HG03575 (cell line): ENCODE measurements at regions not wholly inside any gene's neighbourhood (a gene's known extent, or its start where the extent isn't known, plus 50 kb on each side); places are given as distances from the start of the nearest gene placed in this dataset.

ENCODE experiments used
- ATAC-seq: cut with Tn5 transposase; IDR thresholded peaks from one replicate; pipeline ENCODE4 v1.9.1; 2021; ENCODE audit not compliant: unreplicated experiment, insufficient number of reproducible peaks, low FRiP score; ENCODE audit errors: extremely low read depth

- ATAC-seq, result no peak
These were observed 695.9 kb downstream of the EPHA4 start for GRCh38 chr2:220876080-220876824.

DNA sequence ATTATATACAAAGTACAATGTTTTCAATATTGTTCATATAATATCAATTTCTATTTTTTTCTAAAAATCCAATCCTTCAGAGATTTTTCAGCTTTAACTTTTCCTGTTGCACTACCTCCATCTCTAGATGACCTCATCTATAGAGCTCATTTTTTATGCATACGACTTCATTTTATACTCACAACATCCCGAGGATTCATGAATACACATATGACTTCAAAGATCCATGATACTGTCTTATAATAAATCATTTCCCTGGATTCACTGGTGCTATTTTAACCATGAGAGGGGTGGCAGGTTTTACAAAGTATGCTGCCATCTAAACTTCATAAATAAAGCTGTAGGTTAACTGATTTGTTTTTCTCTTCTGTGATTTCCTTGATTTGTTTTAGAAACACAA is 694.6 kb downstream of the EPHA4 start:
- no peak for ATAC-seq

DNA sequence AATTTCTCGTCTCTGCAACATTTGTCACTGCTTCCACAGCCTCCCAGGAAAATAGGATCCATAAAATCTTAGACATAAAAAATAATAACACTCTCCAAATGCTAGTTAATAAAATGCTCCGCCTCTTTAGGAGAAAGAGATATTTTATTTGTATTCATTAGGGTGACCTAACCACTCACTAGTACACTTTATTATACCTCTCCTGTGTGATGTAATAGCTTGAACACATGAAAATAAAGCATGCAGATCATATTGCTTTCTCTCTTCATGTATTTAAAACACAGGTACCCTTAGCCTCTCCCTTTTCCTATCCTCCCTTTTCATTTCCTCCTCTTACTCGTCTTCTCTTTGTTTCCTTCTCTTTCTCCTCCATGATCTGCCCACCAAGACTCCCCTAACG is 694.2 kb downstream of the EPHA4 start:
- no peak for ATAC-seq

DNA sequence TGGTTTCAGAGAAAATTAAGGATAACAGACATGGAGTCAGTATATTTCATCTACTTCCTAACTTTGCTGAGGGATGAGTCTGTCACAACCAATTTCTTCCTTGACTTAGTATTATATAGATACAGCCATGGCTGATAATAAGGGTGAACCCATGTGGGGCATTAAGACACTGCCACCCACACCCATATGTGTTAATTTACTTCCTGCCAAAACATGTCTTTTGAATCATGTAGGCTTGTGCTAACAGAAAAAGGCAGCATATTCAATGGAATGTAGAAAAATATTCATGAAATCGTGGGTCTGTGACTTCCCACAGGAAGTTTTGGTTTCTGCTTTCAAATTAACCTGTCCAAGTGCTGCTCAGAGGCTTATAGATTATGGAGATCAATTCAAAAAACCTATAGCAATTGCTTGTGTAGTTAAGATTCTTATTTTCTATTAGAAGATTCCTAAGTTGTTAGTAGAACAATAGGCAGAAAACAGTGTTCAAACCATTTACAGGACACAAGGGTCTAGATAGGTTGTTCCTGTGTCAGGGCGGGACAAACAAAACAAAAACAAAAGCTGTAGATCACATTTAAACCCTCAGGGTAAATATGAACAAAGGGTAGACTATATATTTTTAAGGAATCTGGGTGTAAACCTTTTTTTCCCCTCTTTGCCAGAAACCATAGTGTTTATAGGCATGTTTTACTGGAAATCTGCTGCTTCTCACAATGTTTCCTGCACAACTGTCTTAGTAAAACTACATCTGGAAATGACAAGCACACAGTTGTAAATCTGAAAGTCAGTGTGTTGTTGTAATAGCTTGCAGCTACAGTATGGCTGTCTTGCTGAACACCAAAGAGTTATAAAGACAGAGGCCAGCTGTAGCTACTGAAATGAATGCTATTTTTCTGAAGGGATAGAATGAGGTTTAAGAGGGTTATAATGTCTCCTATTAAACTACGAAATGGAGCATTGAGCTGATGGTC is 691.2 kb downstream of the EPHA4 start:
- ATAC-seq, result no peak

GRCh38 chr2:220882507-220882906 is 689.6 kb downstream of the EPHA4 start:
- no peak for ATAC-seq

DNA sequence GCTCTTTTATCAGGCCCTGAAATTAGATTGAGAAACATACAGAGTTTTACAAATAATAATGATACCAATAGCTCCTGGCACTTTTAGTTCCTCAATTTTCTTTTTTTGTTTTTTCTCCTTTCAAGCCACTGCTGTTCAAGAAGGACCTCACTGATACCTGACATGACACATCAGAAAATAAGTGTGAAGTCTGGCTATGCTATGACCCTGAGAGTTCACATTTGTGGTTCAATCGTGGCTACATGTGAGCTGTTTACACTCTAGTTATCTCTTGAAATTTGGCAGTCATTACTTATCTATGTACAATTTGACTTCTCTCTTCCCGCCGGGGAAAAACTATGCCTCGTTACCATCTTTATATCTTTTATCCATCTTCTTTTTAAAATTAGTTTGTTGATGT is 686.5 kb downstream of the EPHA4 start:
- ATAC-seq, result no peak

- ATAC-seq, result no peak
These were observed 684.7 kb downstream of the EPHA4 start for GRCh38 chr2:220887271-220887870.

DNA sequence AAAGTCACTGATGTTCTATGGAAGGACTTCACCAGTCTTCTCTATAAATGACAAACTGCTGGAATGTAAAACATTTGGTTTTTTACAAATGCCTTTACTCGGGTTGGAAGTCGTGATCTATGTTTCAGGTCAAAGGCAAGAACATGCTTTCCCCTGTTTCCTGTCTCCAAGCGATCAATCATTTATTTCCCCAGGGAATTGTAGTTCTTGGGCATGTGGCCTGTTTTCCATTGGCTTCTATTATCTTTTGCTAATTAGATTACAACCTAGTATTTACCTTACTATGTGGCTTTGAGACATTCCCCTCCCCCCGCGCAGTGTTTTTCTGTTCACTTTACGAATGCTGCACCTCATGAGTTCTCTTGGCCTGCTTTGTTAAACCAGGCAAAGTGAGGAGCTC is 684.2 kb downstream of the EPHA4 start:
- no peak for ATAC-seq

- no peak for ATAC-seq
These were observed 681.2 kb downstream of the EPHA4 start for GRCh38 chr2:220890931-220891330.

- no peak for ATAC-seq
These were observed 680.7 kb downstream of the EPHA4 start for GRCh38 chr2:220891405-220891804.

GRCh38 chr2:220892018-220892634 is 680.0 kb downstream of the EPHA4 start:
- ATAC-seq, result no peak

DNA sequence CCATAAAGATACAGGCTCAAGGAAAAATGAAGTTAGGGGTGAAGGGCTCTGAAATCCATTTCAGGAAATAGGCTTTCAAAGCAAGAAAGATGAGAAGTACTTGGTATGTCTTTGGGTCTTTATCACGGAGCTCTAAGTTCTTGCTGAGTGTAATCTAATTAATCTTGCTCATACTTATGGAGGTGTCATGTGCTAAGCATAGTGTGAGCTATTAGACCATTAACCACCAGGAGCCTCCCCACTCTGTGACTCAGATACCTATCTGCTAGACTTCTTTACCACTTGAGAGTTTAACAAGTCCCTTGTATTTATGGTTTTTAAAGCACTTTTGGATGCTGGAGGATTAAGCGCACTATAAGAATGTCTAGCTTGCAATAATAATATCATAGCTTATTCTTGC is 678.7 kb downstream of the EPHA4 start:
- ATAC-seq, result no peak

- no peak for ATAC-seq
These were observed 678.0 kb downstream of the EPHA4 start for GRCh38 chr2:220894069-220894468.

- ATAC-seq, result no peak
These were observed 672.6 kb downstream of the EPHA4 start for GRCh38 chr2:220899492-220899891.

DNA sequence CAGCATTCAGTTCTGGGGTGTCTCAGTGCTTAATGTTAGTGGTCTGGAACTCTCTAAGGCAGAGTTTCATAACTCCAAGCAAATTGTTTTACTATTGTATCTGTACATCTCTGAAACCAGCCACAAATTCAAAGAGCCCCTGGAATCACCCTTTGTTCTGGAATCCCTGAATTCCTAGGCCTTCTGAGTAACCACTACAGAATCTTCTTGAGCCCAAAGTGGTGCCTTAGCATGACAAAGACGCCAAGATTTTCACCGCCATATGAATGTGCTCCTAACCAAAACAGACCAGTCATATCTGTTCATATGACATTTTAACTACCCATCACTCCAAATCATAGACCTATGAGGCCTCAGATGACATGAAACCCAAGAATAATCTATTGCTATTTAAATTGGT is 668.1 kb downstream of the EPHA4 start:
- no peak for ATAC-seq

GRCh38 chr2:220913384-220913783 is 658.7 kb downstream of the EPHA4 start:
- ATAC-seq, result no peak

DNA sequence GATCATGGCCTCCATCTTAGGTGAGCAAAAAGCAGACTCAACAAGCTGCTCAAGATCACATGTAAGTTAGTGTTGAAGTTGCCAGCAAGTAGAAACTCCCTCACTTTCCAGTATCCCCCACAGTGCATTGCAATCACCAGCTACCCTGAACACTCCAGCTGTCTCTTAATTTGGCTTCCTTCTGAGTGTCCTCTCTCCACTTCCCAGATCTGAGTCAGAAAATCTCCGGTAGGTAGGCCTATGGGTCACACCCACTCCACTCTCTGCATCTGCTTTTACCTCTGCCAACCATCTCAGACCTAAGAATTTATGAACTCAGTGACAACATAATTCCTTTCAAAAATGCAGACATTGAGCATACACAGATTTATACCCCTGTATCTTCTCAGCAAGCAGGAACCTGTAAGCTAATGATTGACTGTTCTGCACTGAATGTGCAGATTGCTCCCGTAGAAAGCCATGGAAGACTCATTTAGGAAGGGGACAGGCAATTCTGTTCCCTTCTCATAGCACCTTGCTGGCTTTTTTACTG is 656.9 kb downstream of the EPHA4 start:
- no peak for ATAC-seq

DNA sequence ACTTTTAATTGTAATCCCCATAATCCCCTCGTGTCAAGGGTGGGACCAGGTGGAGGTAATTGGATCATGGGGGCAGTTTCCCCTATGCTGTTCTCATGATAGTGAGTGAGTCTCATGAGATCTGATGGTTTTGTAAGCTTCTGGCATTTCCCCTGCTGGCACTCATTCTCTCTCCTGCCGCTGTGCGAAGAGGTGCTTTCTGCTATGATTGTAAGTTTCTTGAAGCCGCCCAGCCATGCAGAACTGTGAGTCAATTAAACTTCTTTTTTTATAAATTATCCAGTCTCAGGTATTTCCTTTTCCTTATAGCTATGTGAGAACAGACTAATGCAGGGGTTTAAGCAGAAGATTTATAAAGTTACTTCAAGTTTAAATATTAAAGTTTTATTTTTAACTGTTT is 655.2 kb downstream of the EPHA4 start:
- ATAC-seq, result no peak
